Mucosa of descending colon (tissue), 3 donors: ENCODE measurements at regions not wholly inside any gene's neighbourhood (a gene's known extent, or its start where the extent isn't known, plus 50 kb on each side); places are given as distances from the start of the nearest gene placed in this dataset.

Source experiments
- ATAC-seq: fragments of 200-7000 bp; cut with Tn5 transposase; one replicate; pipeline ENCODE4 v1.9.1; 2020; ENCODE audit warnings: mild to moderate bottlenecking, moderate library complexity
- DNase-seq, 3 donors: peaks; one replicate each; pipeline ENCODE4 v3.0.0-alpha.2; 2020
- H3K36me3 ChIP-seq: fragments of 200-600 bp; one replicate; pipeline ENCODE4 v1.8.0; 2021; ENCODE audit warnings: low read depth, mild to moderate bottlenecking
- H3K4me1 ChIP-seq: fragments of 200-600 bp; one replicate; pipeline ENCODE4 v1.8.0; 2021; ENCODE audit warnings: low read depth, mild to moderate bottlenecking
- H3K4me3 ChIP-seq: fragments of 200-600 bp; one replicate; pipeline ENCODE4 v1.8.0; 2021; ENCODE audit warnings: mild to moderate bottlenecking
- H3K9me3 ChIP-seq: fragments of 200-600 bp; one replicate; pipeline ENCODE4 v1.8.0; 2021; ENCODE audit warnings: mild to moderate bottlenecking
- intact Hi-C, 2 donors: fragments of 100-400 bp; cut with DNase I in 1 of 2; cut with micrococcal nuclease in 1 of 2; formaldehyde crosslinking; loops; one replicate each; pipeline versions ENCODE4 v1.11.0 to v1.11.1; 2022; cut with DNase I, micrococcal nuclease
- TF ChIP-seq, protein P1 (sequence below): fragments of 200-600 bp; IDR thresholded peaks from one replicate; pipeline ENCODE4 v1.8.0; 2022; ENCODE audit warnings: antibody characterized with exemption, mild to moderate bottlenecking
- donor health status: DM: no; HTN: no; CAD: no; lungs with moderate emphysema.
- donor health status: DM: no; HTN: no; CAD: no.
- donor health status: DM: no; HTN: yes; CAD: no.

DNA sequence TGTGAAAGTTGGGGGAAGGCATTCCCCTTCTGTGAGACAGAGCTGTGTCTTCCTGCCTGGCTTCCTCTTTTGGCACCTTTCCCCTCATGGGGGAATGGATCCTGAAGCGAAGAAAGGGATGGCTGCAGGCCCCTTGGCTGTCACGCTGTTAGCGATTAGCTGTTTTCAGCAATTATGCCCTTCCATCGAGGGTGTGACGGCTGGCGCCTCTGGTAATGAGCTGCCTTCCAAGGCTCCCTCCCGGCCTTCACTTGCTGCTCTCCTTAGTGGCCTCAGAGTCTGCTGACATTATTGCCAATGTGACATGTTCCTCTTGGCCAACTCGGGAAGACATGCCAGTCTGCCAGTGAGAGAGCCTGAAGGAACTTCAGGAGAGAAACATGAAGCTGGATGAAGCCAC, 162.1 kb downstream of the ZIC5 start:
- Histone ChIP-seq H3K4me1 (no peaks in the 10 kb centered on the region), H3K36me3 (no peaks in the 10 kb centered on the region), H3K9me3 (no peaks in the 10 kb centered on the region), H3K4me3 (no peak overlapping the region)
- no peak for ATAC-seq
- DNase-seq, result no peak
- intact Hi-C loops, result no loop called here
- TF ChIP-seq, protein P1, sequence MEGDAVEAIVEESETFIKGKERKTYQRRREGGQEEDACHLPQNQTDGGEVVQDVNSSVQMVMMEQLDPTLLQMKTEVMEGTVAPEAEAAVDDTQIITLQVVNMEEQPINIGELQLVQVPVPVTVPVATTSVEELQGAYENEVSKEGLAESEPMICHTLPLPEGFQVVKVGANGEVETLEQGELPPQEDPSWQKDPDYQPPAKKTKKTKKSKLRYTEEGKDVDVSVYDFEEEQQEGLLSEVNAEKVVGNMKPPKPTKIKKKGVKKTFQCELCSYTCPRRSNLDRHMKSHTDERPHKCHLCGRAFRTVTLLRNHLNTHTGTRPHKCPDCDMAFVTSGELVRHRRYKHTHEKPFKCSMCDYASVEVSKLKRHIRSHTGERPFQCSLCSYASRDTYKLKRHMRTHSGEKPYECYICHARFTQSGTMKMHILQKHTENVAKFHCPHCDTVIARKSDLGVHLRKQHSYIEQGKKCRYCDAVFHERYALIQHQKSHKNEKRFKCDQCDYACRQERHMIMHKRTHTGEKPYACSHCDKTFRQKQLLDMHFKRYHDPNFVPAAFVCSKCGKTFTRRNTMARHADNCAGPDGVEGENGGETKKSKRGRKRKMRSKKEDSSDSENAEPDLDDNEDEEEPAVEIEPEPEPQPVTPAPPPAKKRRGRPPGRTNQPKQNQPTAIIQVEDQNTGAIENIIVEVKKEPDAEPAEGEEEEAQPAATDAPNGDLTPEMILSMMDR, result no peak

DNA sequence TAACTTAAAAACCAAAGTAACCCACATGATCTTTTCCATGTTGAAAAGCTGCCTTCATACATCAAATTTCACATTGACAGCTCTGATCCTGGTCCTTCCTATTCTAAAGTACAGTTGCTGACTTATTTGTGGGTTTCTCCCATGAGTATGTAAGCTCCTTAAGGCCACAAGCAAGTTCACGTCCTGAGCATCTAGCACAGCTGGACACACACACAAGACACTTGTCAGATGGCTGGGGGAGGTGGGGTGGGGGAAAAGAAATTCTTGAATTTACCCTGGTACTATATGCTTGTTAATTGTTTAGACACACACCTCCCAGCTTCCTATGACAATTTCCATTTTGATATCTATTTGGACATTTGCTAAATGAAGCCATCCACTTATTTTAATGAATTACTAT, 162.8 kb downstream of the ZIC5 start:
- no peaks in the 10 kb centered on the region for H3K9me3 ChIP-seq
- no peaks in the 10 kb centered on the region for H3K36me3 ChIP-seq
- intact Hi-C loops, result no loop called here
- H3K4me1 ChIP-seq, result no peaks in the 10 kb centered on the region
- DNase-seq (no peak), ATAC-seq (no peak)
- TF ChIP-seq, protein P1, result no peak
- no peak overlapping the region for H3K4me3 ChIP-seq

- peak; percentile 76 for ATAC-seq
- Histone ChIP-seq H3K4me1 (no peaks in the 10 kb centered on the region), H3K4me3 (no peak overlapping the region), H3K36me3 (no peaks in the 10 kb centered on the region), H3K9me3 (no peaks in the 10 kb centered on the region)
- TF ChIP-seq, protein P1, result no peak
- DNase-seq, result peak in 1 of 3 donors; percentile 27
- intact Hi-C loops, result no loop called here
Observed at GRCh38 chr13:99806671-99807070, 164.9 kb downstream of the ZIC5 start.

GRCh38 chr13:99805361-99805760, 166.2 kb downstream of the ZIC5 start:
- Histone ChIP-seq H3K4me1 (no peaks in the 10 kb centered on the region), H3K36me3 (no peaks in the 10 kb centered on the region), H3K9me3 (no peaks in the 10 kb centered on the region), H3K4me3 (no peak overlapping the region)
- intact Hi-C loops, result no loop called here
- ATAC-seq (no peak), DNase-seq (no peak)
- TF ChIP-seq, protein P1, result no peak

- H3K36me3 ChIP-seq, result no peaks in the 10 kb centered on the region
- H3K9me3 ChIP-seq, result no peaks in the 10 kb centered on the region
- TF ChIP-seq, protein P1, result no peak
- DNase-seq, result no peak
- H3K4me3 ChIP-seq, result no peak overlapping the region
- intact Hi-C loops, result no loop called here
- ATAC-seq, result no peak
- no peaks in the 10 kb centered on the region for H3K4me1 ChIP-seq
Observed at GRCh38 chr13:99803141-99803540, 168.4 kb downstream of the ZIC5 start.

GRCh38 chr13:99802416-99802815, 169.2 kb downstream of the ZIC5 start:
- no peak for DNase-seq
- no peak overlapping the region for H3K4me3 ChIP-seq
- H3K36me3 ChIP-seq, result no peaks in the 10 kb centered on the region
- no peak for ATAC-seq
- H3K4me1 ChIP-seq, result no peaks in the 10 kb centered on the region
- TF ChIP-seq, protein P1, result no peak
- no peaks in the 10 kb centered on the region for H3K9me3 ChIP-seq
- intact Hi-C loops, result no loop called here
